ENCODE measurements at regions not wholly inside any gene's neighbourhood (a gene's known extent, or its start where the extent isn't known, plus 50 kb on each side); places are given as distances from the start of the nearest gene placed in this dataset.
A peak's percentile ranks its signal among the peaks of the same experiment; 100 is the strongest.

- H3K4me3 ChIP-seq, result no peak overlapping the region
- no peak overlapping the region for H3K27ac ChIP-seq
- TF ChIP-seq CTCF (IDR thresholded peaks at IDR 0.05), result no peak
- DNase-seq (ENCODE audit: low spot score), result peak; percentile 45
These were observed 262.3 kb downstream of the NSG2 start for GRCh38 chr5:174307656-174308271.

- no peak overlapping the region for H3K27ac ChIP-seq
- TF ChIP-seq CTCF (IDR thresholded peaks at IDR 0.05), result no peak
- H3K4me3 ChIP-seq, result no peak overlapping the region
- DNase-seq (ENCODE audit: low spot score), result peak; percentile 43
These were observed 263.8 kb downstream of the NSG2 start for GRCh38 chr5:174309131-174309795.

GRCh38 chr5:174310243-174310642 is 264.7 kb downstream of the NSG2 start:
- DNase-seq (ENCODE audit: low spot score), result peak; percentile 33
- TF ChIP-seq CTCF (IDR thresholded peaks at IDR 0.05), result no peak
- Histone ChIP-seq H3K4me3 (no peak overlapping the region), H3K27ac (no peak overlapping the region)

GRCh38 chr5:174310706-174311105 is 265.2 kb downstream of the NSG2 start:
- no peak overlapping the region for H3K27ac ChIP-seq
- no peak for DNase-seq (ENCODE audit: low spot score)
- no peak for TF ChIP-seq CTCF (IDR thresholded peaks at IDR 0.05)

GRCh38 chr5:174311121-174311520 is 265.6 kb downstream of the NSG2 start:
- peak; percentile 33 for DNase-seq (ENCODE audit: low spot score)
- Histone ChIP-seq H3K27ac (no peak overlapping the region), H3K4me3 (no peak overlapping the region)
- no peak for TF ChIP-seq CTCF (IDR thresholded peaks at IDR 0.05)

More at GRCh38 chr5:174310706-174311105, 265.2 kb downstream of the NSG2 start:
- H3K4me3 ChIP-seq, result no peak overlapping the region

GRCh38 chr5:174311531-174312269 is 266.2 kb downstream of the NSG2 start:
- DNase-seq (ENCODE audit: low spot score), result peak; percentile 77
- TF ChIP-seq CTCF (IDR thresholded peaks at IDR 0.05), result peak; percentile 96
- H3K4me3 ChIP-seq, result peak overlapping the region; percentile 75
- H3K27ac ChIP-seq, result no peak overlapping the region

Measured in coronary artery (tissue), 2 donors.